Left kidney (tissue), 1 donor: ENCODE measurements at regions not wholly inside any gene's neighbourhood (a gene's known extent, or its start where the extent isn't known, plus 50 kb on each side); places are given as distances from the start of the nearest gene placed in this dataset.
"Not testable (repeated sequence)": the region's sequence is repeated elsewhere in the genome, so short reads cannot be mapped to it uniquely, and the experiment has no call there.

Source experiments
- DNase-seq: peaks from one replicate; pipeline ENCODE4 v3.0.0-alpha.2; 2013

GRCh38 chr12:74595696-74596095 lies 58.1 kb downstream of the ATXN7L3B start:
- DNase-seq = no peak

GRCh38 chr12:74598819-74599218 lies 61.2 kb downstream of the ATXN7L3B start:
- no peak for DNase-seq

- DNase-seq = no peak
These were observed 62.3 kb downstream of the ATXN7L3B start for GRCh38 chr12:74599932-74600331.

GRCh38 chr12:74600817-74601216 lies 63.2 kb downstream of the ATXN7L3B start:
- DNase-seq = not testable (repeated sequence)

GRCh38 chr12:74602881-74603672 lies 65.4 kb downstream of the ATXN7L3B start:
- DNase-seq = no peak

GRCh38 chr12:74608231-74608775 lies 70.7 kb downstream of the ATXN7L3B start:
- DNase-seq = no peak

GRCh38 chr12:74610711-74611110 lies 73.1 kb downstream of the ATXN7L3B start:
- DNase-seq = no peak

GRCh38 chr12:74614426-74614825 lies 76.8 kb downstream of the ATXN7L3B start:
- no peak for DNase-seq

- DNase-seq = no peak
These were observed 81.4 kb downstream of the ATXN7L3B start for GRCh38 chr12:74619084-74619483.

GRCh38 chr12:74619884-74620283 lies 82.2 kb downstream of the ATXN7L3B start:
- no peak for DNase-seq

GRCh38 chr12:74620921-74621320 lies 83.3 kb downstream of the ATXN7L3B start:
- no peak for DNase-seq

- DNase-seq = no peak
These were observed 86.6 kb downstream of the ATXN7L3B start for GRCh38 chr12:74624201-74624600.

- DNase-seq = no peak
These were observed 88.8 kb downstream of the ATXN7L3B start for GRCh38 chr12:74626397-74626796.

GRCh38 chr12:74641262-74641661 lies 103.6 kb downstream of the ATXN7L3B start:
- DNase-seq = no peak

- no peak for DNase-seq
These were observed 104.1 kb downstream of the ATXN7L3B start for GRCh38 chr12:74641694-74642093.

- DNase-seq = no peak
These were observed 107.0 kb downstream of the ATXN7L3B start for GRCh38 chr12:74644681-74645080.

GRCh38 chr12:74646831-74647230 lies 109.2 kb downstream of the ATXN7L3B start:
- peak; percentile 6 for DNase-seq

GRCh38 chr12:74647256-74647655 lies 109.6 kb downstream of the ATXN7L3B start:
- DNase-seq = no peak

- DNase-seq = no peak
These were observed 118.6 kb downstream of the ATXN7L3B start for GRCh38 chr12:74656251-74656650.

- no peak for DNase-seq
These were observed 122.8 kb downstream of the ATXN7L3B start for GRCh38 chr12:74660442-74660841.

- no peak for DNase-seq
These were observed 126.3 kb downstream of the ATXN7L3B start for GRCh38 chr12:74663958-74664357.

- no peak for DNase-seq
These were observed 128.1 kb downstream of the ATXN7L3B start for GRCh38 chr12:74665690-74666089.

- no peak for DNase-seq
These were observed 133.8 kb downstream of the ATXN7L3B start for GRCh38 chr12:74671421-74671820.

- DNase-seq = not testable (repeated sequence)
These were observed 139.3 kb downstream of the ATXN7L3B start for GRCh38 chr12:74676955-74677354.
